SK-N-SH (cell line): ENCODE measurements at regions not wholly inside any gene's neighbourhood (a gene's known extent, or its start where the extent isn't known, plus 50 kb on each side); places are given as distances from the start of the nearest gene placed in this dataset.

Experiments used
- CTCF ChIA-PET: fragments of 300-600, 350-600 bp; formaldehyde crosslinking; extraction: SDS; loops from one replicate; lab custom pipeline; 2021; lab: Yijun Ruan, JAX
- POLR2A ChIA-PET: fragments of 350-600 bp; sonication (Branson Sonifier 250); formaldehyde crosslinking; extraction: SDS; loops from one replicate; lab custom pipeline; 2020; ENCODE audit warnings: antibody characterized with exemption, inconsistent platforms; lab: Yijun Ruan, JAX
- DNase-seq: peaks from one replicate; pipeline ENCODE4 v3.0.0; 2012
- H2AFZ ChIP-seq: fragments of 200-600 bp; sonication (generic); 2 replicates; pipeline ENCODE4 v1.8.1; 2016; ENCODE audit warnings: antibody characterized with exemption, mild to moderate bottlenecking, low read depth
- H3F3A ChIP-seq: fragments of 200-600 bp; sonication (generic); replicated peaks from 2 replicates; pipeline ENCODE3; 2016; ENCODE audit warnings: antibody characterized with exemption, mild to moderate bottlenecking; ENCODE audit not compliant: insufficient read depth
- H3K27ac ChIP-seq, 2 experiments: fragments of 200-500 bp in 1 of 2; fragments of 200-600 bp in 1 of 2; sonication (Bioruptor generic) in 1 of 2; sonication (generic), shearing (Covaris generic) in 1 of 2; 2 replicates each; pipeline versions ENCODE4 v1.5.1 to v1.6.1; 2014 to 2016; ENCODE audit warnings: low read depth in 2 of 2, inconsistent platforms in 1 of 2, low read length in 1 of 2, mild to moderate bottlenecking in 1 of 2, mixed read lengths in 1 of 2
- H3K27me3 ChIP-seq: fragments of 200-600 bp; sonication (generic), shearing (Covaris generic); 2 replicates; pipeline ENCODE4 v1.6.1; 2016; ENCODE audit warnings: mixed run types; ENCODE audit not compliant: insufficient read depth
- H3K36me3 ChIP-seq, 2 experiments: fragments of 200-500 bp in 1 of 2; fragments of 200-600 bp in 1 of 2; sonication (Bioruptor generic) in 1 of 2; sonication (generic) in 1 of 2; replicated peaks in 1 of 2; 2 replicates each; pipeline versions ENCODE3 to v1.5.1; 2014 to 2016; ENCODE audit warnings: low read length in 1 of 2, mild to moderate bottlenecking in 1 of 2; ENCODE audit not compliant: insufficient read depth in 2 of 2, control insufficient read depth in 1 of 2
- H3K4me1 ChIP-seq, 2 experiments: fragments of 200-500 bp in 1 of 2; fragments of 200-600 bp in 1 of 2; sonication (Bioruptor generic) in 1 of 2; sonication (generic), shearing (Covaris generic) in 1 of 2; 2 replicates each; pipeline versions ENCODE4 v1.5.1 to v1.6.1; 2014 to 2016; ENCODE audit warnings: low read depth in 1 of 2, low read length in 1 of 2, mixed run types in 1 of 2; ENCODE audit not compliant: insufficient read depth in 2 of 2, control insufficient read depth in 1 of 2
- H3K4me2 ChIP-seq: fragments of 200-600 bp; sonication (generic), shearing (Covaris generic); 2 replicates; pipeline ENCODE4 v1.6.1; 2017; ENCODE audit warnings: mixed run types
- H3K4me3 ChIP-seq, 2 experiments: fragments of 200-500 bp in 1 of 2; fragments of 200-600 bp in 1 of 2; sonication (Bioruptor generic) in 1 of 2; sonication (generic), shearing (Covaris generic) in 1 of 2; 2 replicates each; pipeline versions ENCODE4 v1.5.1 to v1.8.1; 2014 to 2016; ENCODE audit warnings: low read depth in 2 of 2, inconsistent platforms in 1 of 2, low read length in 1 of 2, mild to moderate bottlenecking in 1 of 2, mixed read lengths in 1 of 2, moderate library complexity in 1 of 2
- H3K79me2 ChIP-seq: fragments of 200-600 bp; sonication (generic); 2 replicates; pipeline ENCODE4 v1.8.1; 2017; ENCODE audit warnings: mild to moderate bottlenecking; ENCODE audit not compliant: insufficient read depth
- H3K9ac ChIP-seq: fragments of 200-600 bp; sonication (generic); 2 replicates; pipeline ENCODE4 v1.6.1; 2017; ENCODE audit warnings: mixed run types
- H3K9me2 ChIP-seq: fragments of 200-600 bp; sonication (generic); 2 replicates; pipeline ENCODE4 v1.6.1; 2017; ENCODE audit warnings: mixed run types
- H3K9me3 ChIP-seq: fragments of 200-600 bp; sonication (generic); 2 replicates; pipeline ENCODE4 v1.6.1; 2017; ENCODE audit warnings: mixed run types, mild to moderate bottlenecking, moderate library complexity
- H4K20me1 ChIP-seq: fragments of 200-600 bp; sonication (generic); 2 replicates; pipeline ENCODE4 v1.6.1; 2017; ENCODE audit warnings: mild to moderate bottlenecking, mixed run types; ENCODE audit not compliant: insufficient read depth
- ELF1 ChIP-seq: IDR thresholded peaks from 2 replicates; pipeline ENCODE4 v1.4.0; 2012
- FOSL2 ChIP-seq: IDR thresholded peaks from 2 replicates; pipeline ENCODE4 v1.4.0; 2012; ENCODE audit warnings: low read depth, mild to moderate bottlenecking, moderate library complexity, borderline replicate concordance
- FOXM1 ChIP-seq: IDR thresholded peaks from 2 replicates; pipeline ENCODE4 v1.4.0; 2012; ENCODE audit warnings: low read depth, mild to moderate bottlenecking
- GABPA ChIP-seq: IDR thresholded peaks from 2 replicates; pipeline ENCODE4 v1.4.0; 2012; ENCODE audit warnings: low read depth, mild to moderate bottlenecking
- GATA2 ChIP-seq: sonication (generic); formaldehyde crosslinking; IDR thresholded peaks from 2 replicates; pipeline ENCODE4 v1.5.0; 2020; ENCODE audit warnings: mild to moderate bottlenecking, missing genetic modification reagents
- JUND ChIP-seq: IDR thresholded peaks from 2 replicates; pipeline ENCODE4 v1.4.0; 2012
- NFIC ChIP-seq: IDR thresholded peaks from 2 replicates; pipeline ENCODE4 v1.4.0; 2012; ENCODE audit warnings: borderline replicate concordance
- RAD21 ChIP-seq: IDR thresholded peaks from 2 replicates; pipeline ENCODE4 v1.6.1; 2012; ENCODE audit warnings: mild to moderate bottlenecking, low read length
- RCOR1 ChIP-seq: fragments of 150-350 bp; IDR thresholded peaks from 2 replicates; pipeline ENCODE4 v1.6.1; 2017; ENCODE audit warnings: antibody characterized with exemption, low read length
- RXRA ChIP-seq: IDR thresholded peaks from 2 replicates; pipeline ENCODE4 v1.4.0; 2012; ENCODE audit warnings: low read depth, mild to moderate bottlenecking, borderline replicate concordance
- TCF12 ChIP-seq: IDR thresholded peaks from 2 replicates; pipeline ENCODE4 v1.4.0; 2012
- WGBS: methylation state at CpG from one replicate; pipeline ENCODE4 v1.1.6; 2017; ENCODE audit warnings: low lambda C conversion rate; 5-methylcytosine and 5-hydroxymethylcytosine counted together
- TF ChIP-seq, protein P1 (sequence below): fragments of 150-350 bp; IDR thresholded peaks from 2 replicates; pipeline ENCODE4 v1.6.1; 2017; ENCODE audit warnings: antibody characterized with exemption, low read length, low read depth, borderline replicate concordance
- TF ChIP-seq, protein P2 (sequence below): fragments of 200-600 bp; sonication (generic); IDR thresholded peaks from 2 replicates; pipeline ENCODE4 v1.6.1; 2017; ENCODE audit warnings: antibody characterized with exemption, mild to moderate bottlenecking, moderate library complexity
- TF ChIP-seq, protein P3 (sequence below): IDR thresholded peaks from 2 replicates; pipeline ENCODE4 v1.4.0; 2012; ENCODE audit warnings: low read depth, borderline replicate concordance
- TF ChIP-seq, protein P4 (sequence below): IDR thresholded peaks from 2 replicates; pipeline ENCODE4 v1.4.0; 2012; ENCODE audit warnings: low read depth, borderline replicate concordance
- TF ChIP-seq, protein P5 (sequence below): IDR thresholded peaks from 2 replicates; pipeline ENCODE4; 2012
- TF ChIP-seq, protein P6 (sequence below): IDR thresholded peaks from 2 replicates; pipeline ENCODE4 v1.6.1; 2012; ENCODE audit warnings: mild to moderate bottlenecking, low read depth, low read length, moderate library complexity
- TF ChIP-seq, protein P7 (sequence below): fragments of 150-350 bp; IDR thresholded peaks from 2 replicates; pipeline ENCODE4 v1.6.1; 2016; ENCODE audit warnings: mild to moderate bottlenecking, low read depth, low read length

DNA sequence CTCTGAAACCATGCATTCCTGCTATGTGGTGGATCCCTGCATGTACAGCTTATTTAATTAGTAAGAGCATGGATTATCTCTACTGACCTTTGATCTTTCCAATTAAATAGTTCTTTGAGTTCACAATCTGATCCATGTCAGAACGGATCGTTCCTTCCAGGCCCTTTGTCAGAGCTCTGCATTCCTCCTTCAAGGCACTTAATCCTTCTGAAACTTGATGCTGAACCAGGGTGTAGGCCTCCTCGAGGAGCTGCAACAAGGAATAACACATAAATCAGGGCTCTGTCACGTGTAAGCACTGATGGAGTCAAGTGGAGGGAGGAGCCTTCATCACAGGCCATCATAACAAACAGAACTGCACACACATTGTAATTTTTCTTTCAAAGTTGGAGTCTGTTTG, 68.4 kb upstream of the EDEM3 start:
- no peaks in the 10 kb centered on the region for H4K20me1 ChIP-seq
- H3K27me3 ChIP-seq, result no peaks in the 10 kb centered on the region
- no peak overlapping the region for H2AFZ ChIP-seq
- H3K9me2 ChIP-seq, result no peaks in the 10 kb centered on the region
- ChIA-PET POLR2A (no interaction called here), CTCF (interaction anchor here (1.5 kb wide), 1 partner anchor 14 kb away, joined by 4 read pairs; no protein-coding TSS in a partner anchor)
- DNase-seq, result no peak
- H3K9ac ChIP-seq, result no peak overlapping the region
- H3F3A ChIP-seq, result peaks cover 6% of the 10 kb centered on the region
- H3K79me2 ChIP-seq, result no peaks in the 10 kb centered on the region
- H3K4me3 ChIP-seq, result no peak overlapping the region
- WGBS, result 80% methylated on average over 4 of the region's 4 CpGs
- TF ChIP-seq, protein P1, sequence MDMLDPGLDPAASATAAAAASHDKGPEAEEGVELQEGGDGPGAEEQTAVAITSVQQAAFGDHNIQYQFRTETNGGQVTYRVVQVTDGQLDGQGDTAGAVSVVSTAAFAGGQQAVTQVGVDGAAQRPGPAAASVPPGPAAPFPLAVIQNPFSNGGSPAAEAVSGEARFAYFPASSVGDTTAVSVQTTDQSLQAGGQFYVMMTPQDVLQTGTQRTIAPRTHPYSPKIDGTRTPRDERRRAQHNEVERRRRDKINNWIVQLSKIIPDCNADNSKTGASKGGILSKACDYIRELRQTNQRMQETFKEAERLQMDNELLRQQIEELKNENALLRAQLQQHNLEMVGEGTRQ, result no peak
- TF ChIP-seq RXRA (no peak), FOSL2 (no peak), JUND (no peak), RCOR1 (no peak), GABPA (no peak), RAD21 (no peak), TCF12 (no peak), GATA2 (no peak), FOXM1 (no peak), NFIC (no peak), ELF1 (no peak)
- TF ChIP-seq, protein P2, sequence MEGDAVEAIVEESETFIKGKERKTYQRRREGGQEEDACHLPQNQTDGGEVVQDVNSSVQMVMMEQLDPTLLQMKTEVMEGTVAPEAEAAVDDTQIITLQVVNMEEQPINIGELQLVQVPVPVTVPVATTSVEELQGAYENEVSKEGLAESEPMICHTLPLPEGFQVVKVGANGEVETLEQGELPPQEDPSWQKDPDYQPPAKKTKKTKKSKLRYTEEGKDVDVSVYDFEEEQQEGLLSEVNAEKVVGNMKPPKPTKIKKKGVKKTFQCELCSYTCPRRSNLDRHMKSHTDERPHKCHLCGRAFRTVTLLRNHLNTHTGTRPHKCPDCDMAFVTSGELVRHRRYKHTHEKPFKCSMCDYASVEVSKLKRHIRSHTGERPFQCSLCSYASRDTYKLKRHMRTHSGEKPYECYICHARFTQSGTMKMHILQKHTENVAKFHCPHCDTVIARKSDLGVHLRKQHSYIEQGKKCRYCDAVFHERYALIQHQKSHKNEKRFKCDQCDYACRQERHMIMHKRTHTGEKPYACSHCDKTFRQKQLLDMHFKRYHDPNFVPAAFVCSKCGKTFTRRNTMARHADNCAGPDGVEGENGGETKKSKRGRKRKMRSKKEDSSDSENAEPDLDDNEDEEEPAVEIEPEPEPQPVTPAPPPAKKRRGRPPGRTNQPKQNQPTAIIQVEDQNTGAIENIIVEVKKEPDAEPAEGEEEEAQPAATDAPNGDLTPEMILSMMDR, result no peak
- TF ChIP-seq, protein P3, sequence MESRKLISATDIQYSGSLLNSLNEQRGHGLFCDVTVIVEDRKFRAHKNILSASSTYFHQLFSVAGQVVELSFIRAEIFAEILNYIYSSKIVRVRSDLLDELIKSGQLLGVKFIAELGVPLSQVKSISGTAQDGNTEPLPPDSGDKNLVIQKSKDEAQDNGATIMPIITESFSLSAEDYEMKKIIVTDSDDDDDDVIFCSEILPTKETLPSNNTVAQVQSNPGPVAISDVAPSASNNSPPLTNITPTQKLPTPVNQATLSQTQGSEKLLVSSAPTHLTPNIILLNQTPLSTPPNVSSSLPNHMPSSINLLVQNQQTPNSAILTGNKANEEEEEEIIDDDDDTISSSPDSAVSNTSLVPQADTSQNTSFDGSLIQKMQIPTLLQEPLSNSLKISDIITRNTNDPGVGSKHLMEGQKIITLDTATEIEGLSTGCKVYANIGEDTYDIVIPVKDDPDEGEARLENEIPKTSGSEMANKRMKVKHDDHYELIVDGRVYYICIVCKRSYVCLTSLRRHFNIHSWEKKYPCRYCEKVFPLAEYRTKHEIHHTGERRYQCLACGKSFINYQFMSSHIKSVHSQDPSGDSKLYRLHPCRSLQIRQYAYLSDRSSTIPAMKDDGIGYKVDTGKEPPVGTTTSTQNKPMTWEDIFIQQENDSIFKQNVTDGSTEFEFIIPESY, result no peak
- TF ChIP-seq, protein P4, sequence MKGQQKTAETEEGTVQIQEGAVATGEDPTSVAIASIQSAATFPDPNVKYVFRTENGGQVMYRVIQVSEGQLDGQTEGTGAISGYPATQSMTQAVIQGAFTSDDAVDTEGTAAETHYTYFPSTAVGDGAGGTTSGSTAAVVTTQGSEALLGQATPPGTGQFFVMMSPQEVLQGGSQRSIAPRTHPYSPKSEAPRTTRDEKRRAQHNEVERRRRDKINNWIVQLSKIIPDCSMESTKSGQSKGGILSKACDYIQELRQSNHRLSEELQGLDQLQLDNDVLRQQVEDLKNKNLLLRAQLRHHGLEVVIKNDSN, result no peak
- TF ChIP-seq, protein P5, sequence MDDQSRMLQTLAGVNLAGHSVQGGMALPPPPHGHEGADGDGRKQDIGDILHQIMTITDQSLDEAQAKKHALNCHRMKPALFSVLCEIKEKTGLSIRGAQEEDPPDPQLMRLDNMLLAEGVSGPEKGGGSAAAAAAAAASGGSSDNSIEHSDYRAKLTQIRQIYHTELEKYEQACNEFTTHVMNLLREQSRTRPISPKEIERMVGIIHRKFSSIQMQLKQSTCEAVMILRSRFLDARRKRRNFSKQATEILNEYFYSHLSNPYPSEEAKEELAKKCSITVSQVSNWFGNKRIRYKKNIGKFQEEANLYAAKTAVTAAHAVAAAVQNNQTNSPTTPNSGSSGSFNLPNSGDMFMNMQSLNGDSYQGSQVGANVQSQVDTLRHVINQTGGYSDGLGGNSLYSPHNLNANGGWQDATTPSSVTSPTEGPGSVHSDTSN, result no peak
- TF ChIP-seq, protein P6, sequence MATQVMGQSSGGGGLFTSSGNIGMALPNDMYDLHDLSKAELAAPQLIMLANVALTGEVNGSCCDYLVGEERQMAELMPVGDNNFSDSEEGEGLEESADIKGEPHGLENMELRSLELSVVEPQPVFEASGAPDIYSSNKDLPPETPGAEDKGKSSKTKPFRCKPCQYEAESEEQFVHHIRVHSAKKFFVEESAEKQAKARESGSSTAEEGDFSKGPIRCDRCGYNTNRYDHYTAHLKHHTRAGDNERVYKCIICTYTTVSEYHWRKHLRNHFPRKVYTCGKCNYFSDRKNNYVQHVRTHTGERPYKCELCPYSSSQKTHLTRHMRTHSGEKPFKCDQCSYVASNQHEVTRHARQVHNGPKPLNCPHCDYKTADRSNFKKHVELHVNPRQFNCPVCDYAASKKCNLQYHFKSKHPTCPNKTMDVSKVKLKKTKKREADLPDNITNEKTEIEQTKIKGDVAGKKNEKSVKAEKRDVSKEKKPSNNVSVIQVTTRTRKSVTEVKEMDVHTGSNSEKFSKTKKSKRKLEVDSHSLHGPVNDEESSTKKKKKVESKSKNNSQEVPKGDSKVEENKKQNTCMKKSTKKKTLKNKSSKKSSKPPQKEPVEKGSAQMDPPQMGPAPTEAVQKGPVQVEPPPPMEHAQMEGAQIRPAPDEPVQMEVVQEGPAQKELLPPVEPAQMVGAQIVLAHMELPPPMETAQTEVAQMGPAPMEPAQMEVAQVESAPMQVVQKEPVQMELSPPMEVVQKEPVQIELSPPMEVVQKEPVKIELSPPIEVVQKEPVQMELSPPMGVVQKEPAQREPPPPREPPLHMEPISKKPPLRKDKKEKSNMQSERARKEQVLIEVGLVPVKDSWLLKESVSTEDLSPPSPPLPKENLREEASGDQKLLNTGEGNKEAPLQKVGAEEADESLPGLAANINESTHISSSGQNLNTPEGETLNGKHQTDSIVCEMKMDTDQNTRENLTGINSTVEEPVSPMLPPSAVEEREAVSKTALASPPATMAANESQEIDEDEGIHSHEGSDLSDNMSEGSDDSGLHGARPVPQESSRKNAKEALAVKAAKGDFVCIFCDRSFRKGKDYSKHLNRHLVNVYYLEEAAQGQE, result no peak
- TF ChIP-seq, protein P7, sequence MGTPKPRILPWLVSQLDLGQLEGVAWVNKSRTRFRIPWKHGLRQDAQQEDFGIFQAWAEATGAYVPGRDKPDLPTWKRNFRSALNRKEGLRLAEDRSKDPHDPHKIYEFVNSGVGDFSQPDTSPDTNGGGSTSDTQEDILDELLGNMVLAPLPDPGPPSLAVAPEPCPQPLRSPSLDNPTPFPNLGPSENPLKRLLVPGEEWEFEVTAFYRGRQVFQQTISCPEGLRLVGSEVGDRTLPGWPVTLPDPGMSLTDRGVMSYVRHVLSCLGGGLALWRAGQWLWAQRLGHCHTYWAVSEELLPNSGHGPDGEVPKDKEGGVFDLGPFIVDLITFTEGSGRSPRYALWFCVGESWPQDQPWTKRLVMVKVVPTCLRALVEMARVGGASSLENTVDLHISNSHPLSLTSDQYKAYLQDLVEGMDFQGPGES, result no peak
- H3K4me1 ChIP-seq, result peaks cover 2 to 5% of the 10 kb centered on the region in 2 experiments; a peak in 3 of 4 replicates
- H3K36me3 ChIP-seq, result peaks cover 14 to 47% of the 10 kb centered on the region in 2 experiments
- no peaks in the 10 kb centered on the region for H3K9me3 ChIP-seq
- H3K27ac ChIP-seq, result no peak overlapping the region
- H3K4me2 ChIP-seq, result no peak overlapping the region
